CD14-positive monocyte (primary cell): ENCODE measurements at regions not wholly inside any gene's neighbourhood (a gene's known extent, or its start where the extent isn't known, plus 50 kb on each side); places are given as distances from the start of the nearest gene placed in this dataset.
"Not testable (repeated sequence)": the region's sequence is repeated elsewhere in the genome, so short reads cannot be mapped to it uniquely, and the experiment has no call there.

Experiments
- DNase-seq, 3 donors: peaks; one replicate each; pipeline ENCODE4 v3.0.0-alpha.2; 2011 to 2022
- H2AFZ ChIP-seq: 2 replicates; pipeline ENCODE4 v1.6.0; 2012; ENCODE audit warnings: mild to moderate bottlenecking, low read depth, low read length, inconsistent platforms; ENCODE audit not compliant: insufficient read depth, poor library complexity, severe bottlenecking
- H3K27ac ChIP-seq, 2 donors: 1 replicate in 1 of 2; 2 replicates in 1 of 2; pipeline ENCODE4 v1.5.1; 2012 to 2013; ENCODE audit warnings: low read length in 2 of 2, control low read depth in 1 of 2, inconsistent platforms in 1 of 2, low read depth in 1 of 2, mild to moderate bottlenecking in 1 of 2
- H3K27me3 ChIP-seq, 2 donors: one replicate each; pipeline versions ENCODE4 v1.6.0 to v1.6.1; 2011 to 2013; ENCODE audit warnings: low read length in 2 of 2; ENCODE audit not compliant: control insufficient read depth in 2 of 2, insufficient read depth in 2 of 2
- H3K36me3 ChIP-seq, 2 donors: replicated peaks in 1 of 2; 1 replicate in 1 of 2; 2 replicates in 1 of 2; pipeline versions ENCODE4 v1.5.1 to v1.6.1; 2012 to 2013; ENCODE audit warnings: low read length in 2 of 2, control low read depth in 1 of 2, inconsistent platforms in 1 of 2, mild to moderate bottlenecking in 1 of 2; ENCODE audit not compliant: insufficient read depth in 2 of 2, control insufficient read depth in 1 of 2
- H3K4me1 ChIP-seq, 2 donors: 1 replicate in 1 of 2; 2 replicates in 1 of 2; pipeline versions ENCODE4 v1.5.1 to v1.6.1; 2012 to 2013; ENCODE audit warnings: low read length in 2 of 2, control low read depth in 1 of 2, inconsistent platforms in 1 of 2, mild to moderate bottlenecking in 1 of 2, moderate library complexity in 1 of 2; ENCODE audit not compliant: insufficient read depth in 2 of 2, control insufficient read depth in 1 of 2
- H3K4me2 ChIP-seq: replicated peaks from 2 replicates; pipeline ENCODE3; 2012; ENCODE audit warnings: low read length, moderate library complexity, mild to moderate bottlenecking; ENCODE audit not compliant: poor library complexity, severe bottlenecking; ENCODE audit errors: extremely low read depth
- H3K4me3 ChIP-seq, 3 experiments: fragments of 200-600 bp in 1 of 3; sonication (generic) in 1 of 3; replicated peaks in 1 of 3; 1 replicate in 2 of 3; 2 replicates in 1 of 3; pipeline ENCODE4 v1.5.1; 2011 to 2013; ENCODE audit warnings: low read length in 3 of 3, mild to moderate bottlenecking in 3 of 3, control low read depth in 2 of 3, low read depth in 2 of 3, inconsistent platforms in 1 of 3, moderate library complexity in 1 of 3
- H3K79me2 ChIP-seq: 2 replicates; pipeline ENCODE4 v1.6.0; 2012; ENCODE audit warnings: mild to moderate bottlenecking, control low read depth, inconsistent platforms, low read length, moderate library complexity; ENCODE audit not compliant: insufficient read depth
- H3K9ac ChIP-seq: 2 replicates; pipeline ENCODE4 v1.6.0; 2017; ENCODE audit warnings: low read length, mild to moderate bottlenecking; ENCODE audit not compliant: insufficient read depth, poor library complexity, severe bottlenecking
- H3K9me3 ChIP-seq, 2 donors: replicated peaks in 1 of 2; 1 replicate in 1 of 2; 2 replicates in 1 of 2; pipeline versions ENCODE4 v1.5.1 to v1.6.1; 2012 to 2013; ENCODE audit warnings: low read length in 2 of 2, control low read depth in 1 of 2; ENCODE audit not compliant: control insufficient read depth in 1 of 2, insufficient read depth in 1 of 2
- H4K20me1 ChIP-seq: 2 replicates; pipeline ENCODE4 v1.6.0; 2012; ENCODE audit warnings: mild to moderate bottlenecking, low read length, control low read depth, moderate library complexity; ENCODE audit not compliant: insufficient read depth
- H3K27ac Mint-ChIP-seq, 7 donors: one replicate each; pipeline ENCODE4 v1.8.0; 2020; ENCODE audit warnings: mild to moderate bottlenecking in 7 of 7, mixed read lengths in 7 of 7, moderate library complexity in 6 of 7, inconsistent platforms in 2 of 7
- H3K27me3 Mint-ChIP-seq, 3 donors: one replicate each; pipeline ENCODE4 v1.8.0; 2021 to 2022; ENCODE audit warnings: low read depth in 3 of 3, mild to moderate bottlenecking in 3 of 3, mixed read lengths in 3 of 3, moderate library complexity in 3 of 3, inconsistent platforms in 1 of 3
- H3K36me3 Mint-ChIP-seq, 2 donors: one replicate each; pipeline ENCODE4 v1.8.0; 2020; ENCODE audit warnings: mixed read lengths in 2 of 2, inconsistent platforms in 1 of 2, mild to moderate bottlenecking in 1 of 2
- H3K4me1 Mint-ChIP-seq: one replicate; pipeline ENCODE4 v1.8.0; 2020; ENCODE audit warnings: mild to moderate bottlenecking, mixed read lengths
- H3K4me3 Mint-ChIP-seq, 2 donors: one replicate each; pipeline ENCODE4 v1.8.0; 2020; ENCODE audit warnings: mild to moderate bottlenecking in 2 of 2, mixed read lengths in 2 of 2, moderate library complexity in 1 of 2
- H3K9me3 Mint-ChIP-seq, 7 donors: one replicate each; pipeline ENCODE4 v1.8.0; 2020 to 2022; ENCODE audit warnings: mixed read lengths in 7 of 7, mild to moderate bottlenecking in 6 of 7, moderate library complexity in 6 of 7, inconsistent platforms in 2 of 7
- WGBS: methylation state at CpG from one replicate; pipeline ENCODE4 v1.1.5; 2013; ENCODE audit warnings: missing lambda C conversion rate; ENCODE audit not compliant: insufficient coverage; 5-methylcytosine and 5-hydroxymethylcytosine counted together
- intact Hi-C, 2 donors: fragments of 100-400 bp; cut with micrococcal nuclease; formaldehyde crosslinking; loops; one replicate each; pipeline versions ENCODE4 v1.15.0 to v1.15.1; 2023
- TF ChIP-seq, protein P1 (sequence below): fragments of 200-600 bp; IDR thresholded peaks from one replicate; pipeline ENCODE4 v1.8.0; 2022; ENCODE audit warnings: antibody characterized with exemption, mild to moderate bottlenecking

DNA sequence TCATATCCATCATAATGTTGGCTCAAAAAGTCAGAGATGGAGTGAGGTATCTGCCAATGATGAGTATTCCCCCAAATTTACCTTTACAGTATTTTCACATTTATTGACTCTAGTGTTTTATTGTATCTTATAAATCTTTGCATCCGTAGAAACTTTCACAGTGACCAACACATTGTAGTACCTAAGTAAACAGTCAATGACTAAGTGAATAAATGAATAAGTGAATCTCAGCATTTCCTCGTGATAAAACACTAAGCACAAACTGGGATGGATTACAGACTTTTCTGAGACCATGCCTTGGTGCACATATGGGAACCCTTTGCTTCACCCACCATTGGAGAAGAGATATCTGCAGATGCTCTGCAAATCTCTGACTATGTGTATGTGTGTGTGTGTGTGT lies 429.9 kb downstream of the NR4A2 start:
- Mint-ChIP-seq H3K27me3 (peaks cover 0 to 3% (median 0%) of the 10 kb centered on the region in 3 donors), H3K36me3 (no peaks in the 10 kb centered on the region), H3K4me3 (no peak overlapping the region), H3K4me1 (no peaks in the 10 kb centered on the region), H3K9me3 (peaks cover 0 to 4% (median 2%) of the 10 kb centered on the region in 7 donors), H3K27ac (no peak overlapping the region)
- Histone ChIP-seq H3K27ac (no peak overlapping the region), H3K4me3 (no peak overlapping the region), H3K36me3 (no peaks in the 10 kb centered on the region), H2AFZ (no peak overlapping the region), H3K4me2 (no peak overlapping the region), H3K4me1 (no peaks in the 10 kb centered on the region), H3K9ac (no peak overlapping the region), H3K9me3 (no peaks in the 10 kb centered on the region), H3K27me3 (no peaks in the 10 kb centered on the region), H4K20me1 (no peaks in the 10 kb centered on the region), H3K79me2 (no peaks in the 10 kb centered on the region)
- intact Hi-C loops = no loop called here
- DNase-seq = no peak
- TF ChIP-seq, protein P1, sequence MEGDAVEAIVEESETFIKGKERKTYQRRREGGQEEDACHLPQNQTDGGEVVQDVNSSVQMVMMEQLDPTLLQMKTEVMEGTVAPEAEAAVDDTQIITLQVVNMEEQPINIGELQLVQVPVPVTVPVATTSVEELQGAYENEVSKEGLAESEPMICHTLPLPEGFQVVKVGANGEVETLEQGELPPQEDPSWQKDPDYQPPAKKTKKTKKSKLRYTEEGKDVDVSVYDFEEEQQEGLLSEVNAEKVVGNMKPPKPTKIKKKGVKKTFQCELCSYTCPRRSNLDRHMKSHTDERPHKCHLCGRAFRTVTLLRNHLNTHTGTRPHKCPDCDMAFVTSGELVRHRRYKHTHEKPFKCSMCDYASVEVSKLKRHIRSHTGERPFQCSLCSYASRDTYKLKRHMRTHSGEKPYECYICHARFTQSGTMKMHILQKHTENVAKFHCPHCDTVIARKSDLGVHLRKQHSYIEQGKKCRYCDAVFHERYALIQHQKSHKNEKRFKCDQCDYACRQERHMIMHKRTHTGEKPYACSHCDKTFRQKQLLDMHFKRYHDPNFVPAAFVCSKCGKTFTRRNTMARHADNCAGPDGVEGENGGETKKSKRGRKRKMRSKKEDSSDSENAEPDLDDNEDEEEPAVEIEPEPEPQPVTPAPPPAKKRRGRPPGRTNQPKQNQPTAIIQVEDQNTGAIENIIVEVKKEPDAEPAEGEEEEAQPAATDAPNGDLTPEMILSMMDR = no peak
- no CpG with 5 or more reads among the region's 2 CpGs for WGBS

DNA sequence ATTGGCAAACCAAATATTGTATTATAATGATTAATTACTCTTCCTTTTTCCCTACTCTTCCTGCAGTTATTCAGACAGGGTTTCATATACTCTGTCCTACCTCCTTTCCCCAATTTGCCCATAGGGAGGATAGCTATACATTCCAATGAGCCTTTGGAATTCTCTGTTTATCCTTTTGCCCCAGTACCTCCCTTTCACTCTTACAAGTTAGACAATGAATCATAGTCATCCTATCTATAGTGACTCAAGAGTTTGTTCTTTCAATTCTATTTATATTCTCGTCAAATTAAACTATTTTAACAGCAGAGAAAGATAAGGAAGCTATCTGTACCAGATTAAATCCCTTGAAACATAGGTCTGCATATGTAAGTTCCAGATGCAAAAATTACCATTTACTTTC lies 437.5 kb downstream of the NR4A2 start:
- no CpG with 5 or more reads among the region's 1 CpG for WGBS
- H3K79me2 ChIP-seq = no peaks in the 10 kb centered on the region
- no peaks in the 10 kb centered on the region for H4K20me1 ChIP-seq
- intact Hi-C loops = no loop called here
- no peaks in the 10 kb centered on the region for H3K4me1 Mint-ChIP-seq
- H3K4me3 Mint-ChIP-seq = no peak overlapping the region
- no peak overlapping the region for H2AFZ ChIP-seq
- H3K9me3 Mint-ChIP-seq = peaks cover 0 to 10% (median 4%) of the 10 kb centered on the region in 7 donors
- H3K27ac Mint-ChIP-seq = no peak overlapping the region
- H3K9me3 ChIP-seq = peaks cover 0 to 11% of the 10 kb centered on the region in 2 donors
- TF ChIP-seq, protein P1 = no peak
- no peaks in the 10 kb centered on the region for H3K36me3 ChIP-seq
- no peak overlapping the region for H3K4me2 ChIP-seq
- H3K4me3 ChIP-seq = no peak overlapping the region
- H3K4me1 ChIP-seq = no peaks in the 10 kb centered on the region
- no peak overlapping the region for H3K27ac ChIP-seq
- no peak for DNase-seq
- no peaks in the 10 kb centered on the region for H3K27me3 ChIP-seq
- H3K36me3 Mint-ChIP-seq = no peaks in the 10 kb centered on the region
- no peak overlapping the region for H3K9ac ChIP-seq
- H3K27me3 Mint-ChIP-seq = no peaks in the 10 kb centered on the region

DNA sequence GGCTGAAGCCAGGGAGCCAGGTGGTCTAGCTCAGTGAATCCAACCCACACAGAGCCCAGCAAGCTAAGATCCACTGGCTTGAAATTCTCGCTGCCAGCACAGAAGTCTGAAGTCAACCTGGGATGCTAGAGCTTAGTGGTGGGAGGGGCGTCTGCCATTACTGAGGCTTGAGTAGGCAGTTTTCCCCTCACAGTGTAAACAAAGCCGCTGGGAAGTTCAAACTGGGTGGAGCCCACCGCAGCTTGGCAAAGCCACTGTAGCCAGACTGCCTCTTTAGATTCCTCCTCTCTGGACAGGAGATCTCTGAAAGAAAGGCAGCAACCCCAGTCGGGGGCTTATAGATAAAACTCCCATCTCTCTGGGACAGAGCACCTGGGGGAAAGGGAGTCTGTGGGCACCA lies 452.1 kb downstream of the NR4A2 start:
- H3K4me3 ChIP-seq, DNase-seq, H3K4me1 ChIP-seq, H3K36me3 Mint-ChIP-seq, H3K36me3 ChIP-seq, H3K27ac Mint-ChIP-seq, H3K27me3 Mint-ChIP-seq, H3K27ac ChIP-seq, H3K4me3 Mint-ChIP-seq, H3K4me2 ChIP-seq, intact Hi-C loops, H3K79me2 ChIP-seq, H3K4me1 Mint-ChIP-seq, H3K9ac ChIP-seq, H3K27me3 ChIP-seq, H2AFZ ChIP-seq, H4K20me1 ChIP-seq: not testable (repeated sequence)
- peaks cover 0 to 18% of the 10 kb centered on the region in 2 donors for H3K9me3 ChIP-seq
- H3K9me3 Mint-ChIP-seq = peaks cover 6 to 41% (median 30%) of the 10 kb centered on the region in 7 donors
- WGBS = 76% methylated on average over 3 of the region's 5 CpGs
